Astrocyte (in vitro differentiated cells and primary cell): ENCODE measurements at regions not wholly inside any gene's neighbourhood (a gene's known extent, or its start where the extent isn't known, plus 50 kb on each side); places are given as distances from the start of the nearest gene placed in this dataset.

Experiments used
- DNase-seq: peaks from one replicate; pipeline ENCODE4 v3.0.0-alpha.2; 2010; ENCODE audit warnings: low read depth
- FAIRE-seq: peaks from 2 replicates; lab custom pipeline; 2011; peaks lifted over from hg19 to GRCh38; lab: Jason Lieb, UNC
- H2AFZ ChIP-seq: 2 replicates; pipeline ENCODE4 v1.6.0; 2012; ENCODE audit warnings: low read depth, low read length, inconsistent platforms
- H3K27ac ChIP-seq: 2 replicates; pipeline ENCODE4 v1.5.1; 2011; ENCODE audit warnings: low read depth, low read length, inconsistent platforms
- H3K27me3 ChIP-seq: 2 replicates; pipeline ENCODE4 v1.6.0; 2011; ENCODE audit warnings: low read length, inconsistent platforms; ENCODE audit not compliant: insufficient read depth
- H3K36me3 ChIP-seq: 2 replicates; pipeline ENCODE4 v1.5.1; 2011; ENCODE audit warnings: low read length, inconsistent platforms; ENCODE audit not compliant: insufficient read depth
- H3K4me1 ChIP-seq: 2 replicates; pipeline ENCODE4 v1.5.1; 2011; ENCODE audit warnings: low read length, inconsistent platforms; ENCODE audit not compliant: insufficient read depth
- H3K4me2 ChIP-seq: 2 replicates; pipeline ENCODE4 v1.6.0; 2012; ENCODE audit warnings: low read length, inconsistent platforms
- H3K4me3 ChIP-seq: 2 replicates; pipeline ENCODE4 v1.5.1; 2011; ENCODE audit warnings: low read depth, mild to moderate bottlenecking, low read length, inconsistent platforms; ENCODE audit not compliant: insufficient read depth
- H3K79me2 ChIP-seq: 2 replicates; pipeline ENCODE4 v1.6.0; 2012; ENCODE audit warnings: mild to moderate bottlenecking, low read length, inconsistent platforms; ENCODE audit not compliant: insufficient read depth
- H3K9ac ChIP-seq: 2 replicates; pipeline ENCODE4 v1.6.0; 2012; ENCODE audit warnings: mild to moderate bottlenecking, low read length, inconsistent platforms
- H3K9me3 ChIP-seq: 2 replicates; pipeline ENCODE4 v1.5.1; 2012; ENCODE audit warnings: low read depth, mild to moderate bottlenecking, low read length, inconsistent platforms; ENCODE audit not compliant: insufficient read depth
- H4K20me1 ChIP-seq: 2 replicates; pipeline ENCODE4 v1.6.0; 2012; ENCODE audit warnings: low read length, inconsistent platforms; ENCODE audit not compliant: insufficient read depth
- H3K27ac Mint-ChIP-seq: one replicate; pipeline ENCODE4 v1.8.0; 2021; ENCODE audit warnings: mild to moderate bottlenecking, mixed read lengths; ENCODE audit not compliant: unreplicated experiment
- H3K27me3 Mint-ChIP-seq: one replicate; pipeline ENCODE4 v1.8.0; 2021; ENCODE audit warnings: low read depth, mixed read lengths; ENCODE audit not compliant: unreplicated experiment
- H3K36me3 Mint-ChIP-seq: one replicate; pipeline ENCODE4 v1.8.0; 2021; ENCODE audit warnings: low read depth, mixed read lengths; ENCODE audit not compliant: unreplicated experiment
- H3K4me1 Mint-ChIP-seq: one replicate; pipeline ENCODE4 v1.8.0; 2021; ENCODE audit warnings: low read depth, mixed read lengths; ENCODE audit not compliant: unreplicated experiment
- H3K4me3 Mint-ChIP-seq: one replicate; pipeline ENCODE4 v1.8.0; 2021; ENCODE audit warnings: mild to moderate bottlenecking, moderate library complexity, mixed read lengths; ENCODE audit not compliant: unreplicated experiment
- H3K9me3 Mint-ChIP-seq: one replicate; pipeline ENCODE4 v1.8.0; 2021; ENCODE audit warnings: mild to moderate bottlenecking, mixed read lengths; ENCODE audit not compliant: unreplicated experiment
- CTCF ChIP-seq: IDR thresholded peaks from 2 replicates; pipeline ENCODE4 v1.5.1; 2011; ENCODE audit warnings: low read depth, mild to moderate bottlenecking, inconsistent platforms, low read length, moderate library complexity; ENCODE audit not compliant: insufficient read depth
- EZH2 ChIP-seq: IDR thresholded peaks from 2 replicates; pipeline ENCODE4 v1.6.1; 2012; ENCODE audit warnings: mild to moderate bottlenecking, low read length, inconsistent platforms; ENCODE audit not compliant: insufficient read depth

- no peak overlapping the region for H3K27ac Mint-ChIP-seq
- H3K79me2 ChIP-seq = no peaks in the 10 kb centered on the region
- no peaks in the 10 kb centered on the region for H3K27me3 ChIP-seq
- DNase-seq (no peak), FAIRE-seq (no peak)
- H3K9ac ChIP-seq = no peak overlapping the region
- peaks cover 6% of the 10 kb centered on the region for H3K27me3 Mint-ChIP-seq
- no peak overlapping the region for H3K4me3 Mint-ChIP-seq
- H3K9me3 Mint-ChIP-seq = no peaks in the 10 kb centered on the region
- no peaks in the 10 kb centered on the region for H3K4me1 ChIP-seq
- TF ChIP-seq CTCF (no peak), EZH2 (no peak)
- no peaks in the 10 kb centered on the region for H3K36me3 Mint-ChIP-seq
- no peaks in the 10 kb centered on the region for H3K36me3 ChIP-seq
- H2AFZ ChIP-seq = no peak overlapping the region
- no peak overlapping the region for H3K27ac ChIP-seq
- no peaks in the 10 kb centered on the region for H4K20me1 ChIP-seq
- H3K4me3 ChIP-seq = no peak overlapping the region
- no peaks in the 10 kb centered on the region for H3K4me1 Mint-ChIP-seq
- no peak overlapping the region for H3K4me2 ChIP-seq
- H3K9me3 ChIP-seq = no peaks in the 10 kb centered on the region
Measured at GRCh38 chr12:89122852-89123251, 229.4 kb downstream of the DUSP6 start.

DNA sequence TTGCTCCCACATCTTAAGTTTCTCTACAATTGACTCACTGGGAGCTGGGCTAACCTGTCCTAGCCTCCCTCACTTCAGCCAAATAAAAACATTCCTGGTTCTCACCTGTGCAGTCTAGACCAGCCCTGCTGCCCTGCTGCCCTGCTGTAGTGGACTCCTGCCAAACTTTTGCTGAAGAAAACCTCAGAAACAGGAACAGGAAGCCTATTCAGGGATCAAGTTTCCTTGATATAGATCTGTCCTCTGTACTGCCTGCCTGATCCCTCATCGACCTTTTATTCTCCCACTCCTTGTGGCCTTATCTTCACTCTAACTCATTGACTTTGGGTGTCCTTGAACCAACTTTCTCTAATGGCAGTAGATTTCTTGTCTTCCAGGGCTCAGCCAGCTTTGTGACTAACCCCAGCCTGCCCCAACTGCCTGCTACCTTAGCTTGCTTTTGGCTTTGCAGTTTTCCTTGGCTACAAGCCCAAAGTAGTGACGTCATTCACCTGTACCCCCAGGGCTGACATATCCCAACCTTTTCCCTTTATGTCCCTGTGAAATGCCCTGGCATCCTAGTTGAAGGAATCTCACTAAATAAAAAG, 234.8 kb downstream of the DUSP6 start:
- H3K27me3 ChIP-seq = no peaks in the 10 kb centered on the region
- H3K9me3 ChIP-seq = no peaks in the 10 kb centered on the region
- no peak overlapping the region for H3K4me3 Mint-ChIP-seq
- H2AFZ ChIP-seq = no peak overlapping the region
- H3K4me3 ChIP-seq = no peak overlapping the region
- H3K4me2 ChIP-seq = no peak overlapping the region
- no peak overlapping the region for H3K27ac Mint-ChIP-seq
- TF ChIP-seq EZH2 (no peak), CTCF (no peak)
- H3K4me1 ChIP-seq = no peaks in the 10 kb centered on the region
- H3K79me2 ChIP-seq = no peaks in the 10 kb centered on the region
- H3K27ac ChIP-seq = no peak overlapping the region
- no peak for FAIRE-seq
- no peak overlapping the region for H3K9ac ChIP-seq
- peaks cover 3% of the 10 kb centered on the region for H3K27me3 Mint-ChIP-seq
- H3K36me3 Mint-ChIP-seq = no peaks in the 10 kb centered on the region
- H3K4me1 Mint-ChIP-seq = peaks cover 1% of the 10 kb centered on the region
- DNase-seq = no peak
- no peaks in the 10 kb centered on the region for H3K36me3 ChIP-seq
- H3K9me3 Mint-ChIP-seq = no peaks in the 10 kb centered on the region
- no peaks in the 10 kb centered on the region for H4K20me1 ChIP-seq

- H3K9me3 Mint-ChIP-seq = no peaks in the 10 kb centered on the region
- no peaks in the 10 kb centered on the region for H3K9me3 ChIP-seq
- H3K36me3 Mint-ChIP-seq = no peaks in the 10 kb centered on the region
- no peaks in the 10 kb centered on the region for H3K4me1 ChIP-seq
- no peak for FAIRE-seq
- no peak overlapping the region for H2AFZ ChIP-seq
- TF ChIP-seq CTCF = no peak
- no peak for TF ChIP-seq EZH2
- no peak overlapping the region for H3K4me3 ChIP-seq
- no peak overlapping the region for H3K4me3 Mint-ChIP-seq
- H3K27me3 Mint-ChIP-seq = no peaks in the 10 kb centered on the region
- H3K27ac ChIP-seq = no peak overlapping the region
- H3K4me2 ChIP-seq = no peak overlapping the region
- H4K20me1 ChIP-seq = no peaks in the 10 kb centered on the region
- no peak overlapping the region for H3K27ac Mint-ChIP-seq
- no peak for DNase-seq
- no peaks in the 10 kb centered on the region for H3K27me3 ChIP-seq
- no peaks in the 10 kb centered on the region for H3K79me2 ChIP-seq
- no peaks in the 10 kb centered on the region for H3K4me1 Mint-ChIP-seq
- no peaks in the 10 kb centered on the region for H3K36me3 ChIP-seq
- no peak overlapping the region for H3K9ac ChIP-seq
Measured at GRCh38 chr12:89111964-89112363, 240.3 kb downstream of the DUSP6 start.
